ENCODE measurements at regions not wholly inside any gene's neighbourhood (a gene's known extent, or its start where the extent isn't known, plus 50 kb on each side); places are given as distances from the start of the nearest gene placed in this dataset.

DNA sequence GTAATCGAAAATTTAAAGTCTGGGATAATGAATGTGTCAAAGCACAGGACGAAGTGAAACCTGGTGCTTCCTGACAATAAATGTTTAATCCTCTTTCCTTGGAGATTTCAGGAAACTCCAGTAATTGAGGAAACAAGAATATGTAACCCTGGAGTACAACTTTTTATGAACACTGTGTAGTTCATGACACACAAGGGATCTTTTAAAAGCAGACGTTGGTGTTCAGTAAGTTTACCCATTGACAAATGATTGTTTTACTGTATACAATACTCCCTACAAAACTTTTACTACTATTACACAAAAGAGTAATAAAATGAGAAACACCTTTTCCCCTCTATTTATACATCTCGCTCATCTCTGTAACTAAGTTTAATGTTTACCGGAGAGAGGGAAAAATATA lies 312.4 kb downstream of the PPARGC1A start:
- DNase-seq = no peak
- Histone ChIP-seq H3K27ac (ENCODE audit: low read depth in 2 of 2, low read length in 2 of 2) (no peak overlapping the region), H3K4me3 (ENCODE audit: low read length in 3 of 3) (no peak overlapping the region), H3K9me3 (ENCODE audit: control insufficient read depth in 2 of 3, insufficient read depth in 1 of 3, low read length in 3 of 3) (no peaks in the 10 kb centered on the region), H3K36me3 (ENCODE audit: control insufficient read depth in 2 of 3, insufficient read depth in 3 of 3, low read length in 3 of 3) (no peaks in the 10 kb centered on the region), H3K27me3 (ENCODE audit: control insufficient read depth, insufficient read depth, low read length) (no peaks in the 10 kb centered on the region), H3K4me1 (ENCODE audit: control insufficient read depth in 2 of 3, insufficient read depth in 2 of 3, low read depth in 1 of 3, low read length in 3 of 3) (no peaks in the 10 kb centered on the region), H3K9ac (ENCODE audit: low read length in 3 of 3) (no peak overlapping the region)
- intact Hi-C loops (cut with DNase I) = no loop called here
- TF ChIP-seq, protein P1, sequence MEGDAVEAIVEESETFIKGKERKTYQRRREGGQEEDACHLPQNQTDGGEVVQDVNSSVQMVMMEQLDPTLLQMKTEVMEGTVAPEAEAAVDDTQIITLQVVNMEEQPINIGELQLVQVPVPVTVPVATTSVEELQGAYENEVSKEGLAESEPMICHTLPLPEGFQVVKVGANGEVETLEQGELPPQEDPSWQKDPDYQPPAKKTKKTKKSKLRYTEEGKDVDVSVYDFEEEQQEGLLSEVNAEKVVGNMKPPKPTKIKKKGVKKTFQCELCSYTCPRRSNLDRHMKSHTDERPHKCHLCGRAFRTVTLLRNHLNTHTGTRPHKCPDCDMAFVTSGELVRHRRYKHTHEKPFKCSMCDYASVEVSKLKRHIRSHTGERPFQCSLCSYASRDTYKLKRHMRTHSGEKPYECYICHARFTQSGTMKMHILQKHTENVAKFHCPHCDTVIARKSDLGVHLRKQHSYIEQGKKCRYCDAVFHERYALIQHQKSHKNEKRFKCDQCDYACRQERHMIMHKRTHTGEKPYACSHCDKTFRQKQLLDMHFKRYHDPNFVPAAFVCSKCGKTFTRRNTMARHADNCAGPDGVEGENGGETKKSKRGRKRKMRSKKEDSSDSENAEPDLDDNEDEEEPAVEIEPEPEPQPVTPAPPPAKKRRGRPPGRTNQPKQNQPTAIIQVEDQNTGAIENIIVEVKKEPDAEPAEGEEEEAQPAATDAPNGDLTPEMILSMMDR (IDR thresholded peaks at IDR 0.05; ENCODE audit: borderline replicate concordance, extremely low read depth, insufficient read depth) = no peak
- no peak for FAIRE-seq

DNA sequence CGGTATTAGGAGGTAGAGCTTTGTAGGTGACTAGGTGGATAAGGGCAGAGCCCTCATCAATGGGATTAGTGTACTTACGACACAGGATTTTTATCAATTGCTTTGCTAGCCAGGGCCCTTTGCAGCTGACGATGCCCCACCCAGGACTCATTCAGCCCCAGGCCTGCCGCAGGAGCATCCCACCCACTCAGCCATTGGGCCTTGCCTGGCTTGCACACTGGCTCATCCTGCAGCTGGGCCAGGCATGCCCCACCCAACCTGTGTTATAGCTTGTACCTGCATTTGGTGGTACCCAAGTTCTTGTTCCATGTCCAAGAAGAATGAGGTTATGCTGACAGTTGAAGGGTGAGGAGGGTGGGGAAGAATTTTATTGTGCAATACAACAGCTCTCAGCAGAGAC lies 317.5 kb downstream of the PPARGC1A start:
- H3K9me3 ChIP-seq (ENCODE audit: control insufficient read depth in 2 of 3, insufficient read depth in 1 of 3, low read length in 3 of 3) = no peaks in the 10 kb centered on the region
- no peaks in the 10 kb centered on the region for H3K27me3 ChIP-seq (ENCODE audit: control insufficient read depth, insufficient read depth, low read length)
- intact Hi-C loops (cut with DNase I) = no loop called here
- FAIRE-seq (no peak), DNase-seq (no peak)
- TF ChIP-seq, protein P1 (IDR thresholded peaks at IDR 0.05; ENCODE audit: borderline replicate concordance, extremely low read depth, insufficient read depth) = no peak
- H3K27ac ChIP-seq (ENCODE audit: low read depth in 2 of 2, low read length in 2 of 2) = no peak overlapping the region
- no peak overlapping the region for H3K4me3 ChIP-seq (ENCODE audit: low read length in 3 of 3)
- no peak overlapping the region for H3K9ac ChIP-seq (ENCODE audit: low read length in 3 of 3)
- H3K36me3 ChIP-seq (ENCODE audit: control insufficient read depth in 2 of 3, insufficient read depth in 3 of 3, low read length in 3 of 3) = no peaks in the 10 kb centered on the region
- no peaks in the 10 kb centered on the region for H3K4me1 ChIP-seq (ENCODE audit: control insufficient read depth in 2 of 3, insufficient read depth in 2 of 3, low read depth in 1 of 3, low read length in 3 of 3)

DNA sequence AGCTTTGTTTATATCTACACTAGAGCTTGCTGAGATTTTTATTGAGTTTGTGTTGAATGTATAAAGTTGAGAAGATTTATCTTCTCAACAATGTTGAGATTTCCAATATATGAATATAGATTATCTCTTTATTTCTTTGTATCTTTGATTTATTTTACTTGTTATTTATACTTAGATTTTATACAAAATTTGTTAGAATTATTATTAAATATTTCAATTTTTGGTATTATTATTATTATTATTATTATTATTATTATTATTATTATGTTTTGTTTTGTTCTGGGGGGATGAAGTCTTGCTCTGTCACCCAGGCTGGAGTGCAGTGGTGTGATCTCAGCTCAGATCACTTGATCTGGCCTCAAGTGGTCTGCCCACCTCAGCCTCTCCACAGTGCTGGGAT lies 322.5 kb downstream of the PPARGC1A start:
- H3K4me1 ChIP-seq (ENCODE audit: control insufficient read depth in 2 of 3, insufficient read depth in 2 of 3, low read depth in 1 of 3, low read length in 3 of 3) = no peaks in the 10 kb centered on the region
- H3K4me3 ChIP-seq (ENCODE audit: low read length in 3 of 3) = no peak overlapping the region
- TF ChIP-seq, protein P1 (IDR thresholded peaks at IDR 0.05; ENCODE audit: borderline replicate concordance, extremely low read depth, insufficient read depth) = no peak
- no peaks in the 10 kb centered on the region for H3K9me3 ChIP-seq (ENCODE audit: control insufficient read depth in 2 of 3, insufficient read depth in 1 of 3, low read length in 3 of 3)
- H3K27ac ChIP-seq (ENCODE audit: low read depth in 2 of 2, low read length in 2 of 2) = no peak overlapping the region
- no peak overlapping the region for H3K9ac ChIP-seq (ENCODE audit: low read length in 3 of 3)
- FAIRE-seq = peak; percentile 82
- no peak for DNase-seq
- H3K36me3 ChIP-seq (ENCODE audit: control insufficient read depth in 2 of 3, insufficient read depth in 3 of 3, low read length in 3 of 3) = no peaks in the 10 kb centered on the region
- intact Hi-C loops (cut with DNase I) = no loop called here
- no peaks in the 10 kb centered on the region for H3K27me3 ChIP-seq (ENCODE audit: control insufficient read depth, insufficient read depth, low read length)

DNA sequence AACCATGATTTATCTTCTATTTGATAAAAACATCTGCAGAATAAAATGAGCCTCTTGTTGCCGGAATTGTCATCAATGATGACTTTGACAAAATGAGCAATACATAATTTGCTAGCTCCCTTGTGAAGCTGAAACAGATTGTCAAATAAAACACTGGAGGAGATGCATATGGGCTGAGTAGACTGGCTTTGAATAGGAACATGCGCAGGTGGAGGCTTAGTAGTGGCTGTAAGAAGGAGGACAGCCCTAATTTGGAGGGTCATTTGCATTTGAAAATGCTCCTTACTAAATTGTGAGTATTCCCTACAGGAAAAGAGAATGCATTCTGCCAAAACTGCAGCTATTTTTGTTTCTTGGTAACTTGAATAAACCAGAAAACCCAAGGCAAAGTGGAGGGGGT lies 329.1 kb downstream of the PPARGC1A start:
- Histone ChIP-seq H3K9ac (ENCODE audit: low read length in 3 of 3) (no peak overlapping the region), H3K4me1 (ENCODE audit: control insufficient read depth in 2 of 3, insufficient read depth in 2 of 3, low read depth in 1 of 3, low read length in 3 of 3) (no peaks in the 10 kb centered on the region), H3K36me3 (ENCODE audit: control insufficient read depth in 2 of 3, insufficient read depth in 3 of 3, low read length in 3 of 3) (no peaks in the 10 kb centered on the region), H3K27ac (ENCODE audit: low read depth in 2 of 2, low read length in 2 of 2) (no peak overlapping the region), H3K4me3 (ENCODE audit: low read length in 3 of 3) (no peak overlapping the region), H3K27me3 (ENCODE audit: control insufficient read depth, insufficient read depth, low read length) (no peaks in the 10 kb centered on the region), H3K9me3 (ENCODE audit: control insufficient read depth in 2 of 3, insufficient read depth in 1 of 3, low read length in 3 of 3) (no peaks in the 10 kb centered on the region)
- TF ChIP-seq, protein P1 (IDR thresholded peaks at IDR 0.05; ENCODE audit: borderline replicate concordance, extremely low read depth, insufficient read depth) = no peak
- DNase-seq (no peak), FAIRE-seq (no peak)
- intact Hi-C loops (cut with DNase I) = no loop called here
